A549 (cell line): ENCODE measurements at regions not wholly inside any gene's neighbourhood (a gene's known extent, or its start where the extent isn't known, plus 50 kb on each side); places are given as distances from the start of the nearest gene placed in this dataset.

Source experiments
- HOXA7 ChIP-seq: fragments of 250-450 bp; sonication (Bioruptor Pico); IDR thresholded peaks from 2 replicates; pipeline ENCODE4 v1.5.0; 2020; ENCODE audit warnings: mild to moderate bottlenecking, moderate library complexity
- POLR2AphosphoS2 ChIP-seq: conservative IDR thresholded peaks from 2 replicates; pipeline ENCODE4 v1.6.1; 2012; ENCODE audit warnings: low read length, improper control_type of control experiment, inconsistent platforms
- USF2 ChIP-seq: fragments of 450-650 bp; IDR thresholded peaks from 2 replicates; pipeline ENCODE4 v1.6.1; 2014; ENCODE audit warnings: antibody characterized with exemption

GRCh38 chr6:21538186-21538798 is 55.3 kb upstream of the SOX4 start:
- TF ChIP-seq HOXA7 (CRISPR knock-in tag) (no peak), POLR2AphosphoS2 (no peak), USF2 (no peak)
